IMR-90 (cell line): ENCODE measurements at regions not wholly inside any gene's neighbourhood (a gene's known extent, or its start where the extent isn't known, plus 50 kb on each side); places are given as distances from the start of the nearest gene placed in this dataset.

Experiments
- ATAC-seq: fragments of 200-7000 bp; cut with Tn5 transposase; 2 replicates; pipeline ENCODE4 v1.9.1; 2020; ENCODE audit warnings: low read depth, mild to moderate bottlenecking, moderate library complexity
- BruUV-seq: library from RNA; stranded (reverse); fragments of 400-500 nt; replicated peaks from 2 replicates; lab custom pipeline; 2021; lab: Mats Ljungman, UMichigan
- CTCF ChIA-PET: fragments of 300-600 bp; formaldehyde crosslinking; extraction: SDS; loops from one replicate; lab custom pipeline; 2021; ENCODE audit warnings: antibody characterized with exemption; lab: Yijun Ruan, JAX
- POLR2A ChIA-PET: fragments of 300-600 bp; sonication (Branson Sonifier 250); formaldehyde crosslinking; loops from one replicate; lab custom pipeline; 2022; ENCODE audit warnings: antibody characterized with exemption; ENCODE audit not compliant: unreplicated experiment; lab: Charles Lee
- DNase-seq: peaks from one replicate; pipeline ENCODE4 v3.0.0; 2013
- H2AFZ ChIP-seq: replicated peaks from 2 replicates; pipeline ENCODE3; 2013; ENCODE audit warnings: low read length, mild to moderate bottlenecking; ENCODE audit not compliant: poor library complexity
- H2AK5ac ChIP-seq: 2 replicates; pipeline ENCODE4 v1.6.1; 2013; ENCODE audit warnings: low read depth, low read length, inconsistent platforms
- H2AK9ac ChIP-seq: replicated peaks from 2 replicates; pipeline ENCODE3; 2013; ENCODE audit warnings: mild to moderate bottlenecking, low read depth, low read length, moderate library complexity; ENCODE audit not compliant: poor library complexity
- H2BK120ac ChIP-seq: 2 replicates; pipeline ENCODE4 v1.6.1; 2013; ENCODE audit warnings: low read depth, low read length, inconsistent platforms
- H2BK15ac ChIP-seq: 3 replicates; pipeline ENCODE4 v1.6.1; 2013; ENCODE audit warnings: low read depth, low read length, inconsistent platforms
- H2BK20ac ChIP-seq: 2 replicates; pipeline ENCODE4 v1.6.1; 2013; ENCODE audit warnings: low read depth, mild to moderate bottlenecking, inconsistent platforms, low read length, moderate library complexity
- H2BK5ac ChIP-seq: 2 replicates; pipeline ENCODE4 v1.6.1; 2013; ENCODE audit warnings: mild to moderate bottlenecking, low read depth, low read length, inconsistent platforms; ENCODE audit not compliant: poor library complexity, severe bottlenecking
- H3K14ac ChIP-seq: replicated peaks from 2 replicates; pipeline ENCODE4 v1.6.1; 2013; ENCODE audit warnings: low read depth, low read length, inconsistent platforms
- H3K18ac ChIP-seq: 2 replicates; pipeline ENCODE4 v1.6.1; 2013; ENCODE audit warnings: low read depth, low read length, control low read depth
- H3K23ac ChIP-seq: 2 replicates; pipeline ENCODE4 v1.6.1; 2013; ENCODE audit warnings: low read depth, low read length, inconsistent platforms
- H3K27ac ChIP-seq: 2 replicates; pipeline ENCODE4 v1.5.1; 2013; ENCODE audit warnings: mild to moderate bottlenecking, control low read depth, low read length; ENCODE audit not compliant: insufficient read depth
- H3K27me3 ChIP-seq: 2 replicates; pipeline ENCODE4 v1.6.1; 2013; ENCODE audit warnings: low read length; ENCODE audit not compliant: control insufficient read depth, insufficient read depth
- H3K36me3 ChIP-seq: 2 replicates; pipeline ENCODE4 v1.6.1; 2013; ENCODE audit warnings: low read length, mixed read lengths; ENCODE audit not compliant: control insufficient read depth, insufficient read depth
- H3K4ac ChIP-seq: 2 replicates; pipeline ENCODE4 v1.6.1; 2013; ENCODE audit warnings: low read depth, low read length, inconsistent platforms
- H3K4me1 ChIP-seq: 2 replicates; pipeline ENCODE4 v1.6.1; 2013; ENCODE audit warnings: low read length, mixed read lengths; ENCODE audit not compliant: control insufficient read depth, insufficient read depth
- H3K4me2 ChIP-seq: 2 replicates; pipeline ENCODE4 v1.6.1; 2013; ENCODE audit warnings: low read depth, mild to moderate bottlenecking, control low read depth, low read length, moderate library complexity
- H3K4me3 ChIP-seq: 2 replicates; pipeline ENCODE4 v1.5.1; 2013; ENCODE audit warnings: low read depth, mild to moderate bottlenecking, control low read depth, low read length, moderate library complexity; ENCODE audit not compliant: insufficient read depth
- H3K56ac ChIP-seq: 2 replicates; pipeline ENCODE4 v1.6.1; 2013; ENCODE audit warnings: low read length, inconsistent platforms; ENCODE audit not compliant: insufficient read depth; ENCODE audit errors: extremely low read depth
- H3K79me1 ChIP-seq, 2 experiments: 2 replicates each; pipeline ENCODE4 v1.6.1; 2013; ENCODE audit warnings: low read length in 2 of 2, inconsistent platforms in 1 of 2, low read depth in 1 of 2
- H3K9ac ChIP-seq: 2 replicates; pipeline ENCODE4 v1.6.1; 2013; ENCODE audit warnings: low read depth, low read length, control low read depth
- H3K9me1 ChIP-seq: 2 replicates; pipeline ENCODE4 v1.6.1; 2013; ENCODE audit warnings: low read length, inconsistent platforms; ENCODE audit not compliant: insufficient read depth
- H3K9me3 ChIP-seq: 2 replicates; pipeline ENCODE4 v1.6.1; 2013; ENCODE audit warnings: low read length; ENCODE audit not compliant: control insufficient read depth, insufficient read depth
- H4K20me1 ChIP-seq: 2 replicates; pipeline ENCODE4 v1.6.1; 2013; ENCODE audit warnings: low read length, inconsistent platforms; ENCODE audit not compliant: insufficient read depth
- H4K5ac ChIP-seq: 2 replicates; pipeline ENCODE4 v1.6.1; 2013; ENCODE audit warnings: mild to moderate bottlenecking, low read depth, low read length, control low read depth
- H4K8ac ChIP-seq, 2 experiments: 2 replicates each; pipeline ENCODE4 v1.6.1; 2013; ENCODE audit warnings: low read depth in 2 of 2, low read length in 2 of 2, control low read depth in 1 of 2, inconsistent platforms in 1 of 2
- H4K91ac ChIP-seq: 2 replicates; pipeline ENCODE4 v1.6.1; 2013; ENCODE audit warnings: low read depth, low read length, inconsistent platforms; ENCODE audit not compliant: insufficient read depth
- BHLHE40 ChIP-seq: fragments of 150-350 bp; IDR thresholded peaks from 2 replicates; pipeline ENCODE4 v1.6.1; 2016; ENCODE audit warnings: mild to moderate bottlenecking, low read depth, low read length
- CEBPB ChIP-seq: IDR thresholded peaks from 2 replicates; pipeline ENCODE4 v1.6.1; 2012; ENCODE audit warnings: low read depth, low read length, improper control_type of control experiment
- CHD1 ChIP-seq: IDR thresholded peaks from 2 replicates; pipeline ENCODE4 v1.6.1; 2012; ENCODE audit warnings: low read depth, low read length, improper control_type of control experiment
- CTCF ChIP-seq: conservative IDR thresholded peaks from 2 replicates; pipeline ENCODE4 v1.5.1; 2012; ENCODE audit warnings: mild to moderate bottlenecking, low read depth, low read length, improper control_type of control experiment
- FOS ChIP-seq: fragments of 150-350 bp; IDR thresholded peaks from 2 replicates; pipeline ENCODE4 v1.6.1; 2016; ENCODE audit warnings: low read depth, low read length
- MAFK ChIP-seq: IDR thresholded peaks from 2 replicates; pipeline ENCODE4 v1.6.1; 2012; ENCODE audit warnings: low read depth, low read length, improper control_type of control experiment
- MAZ ChIP-seq: IDR thresholded peaks from 2 replicates; pipeline ENCODE4 v1.6.1; 2012; ENCODE audit warnings: low read depth, mild to moderate bottlenecking, low read length, improper control_type of control experiment, moderate library complexity, borderline replicate concordance
- MXI1 ChIP-seq: IDR thresholded peaks from 2 replicates; pipeline ENCODE4 v1.6.1; 2012; ENCODE audit warnings: low read depth, mild to moderate bottlenecking, low read length, moderate library complexity, borderline replicate concordance
- NFE2L2 ChIP-seq: fragments of 150-350 bp; IDR thresholded peaks from 2 replicates; pipeline ENCODE4 v1.6.1; 2016; ENCODE audit warnings: low read depth, mild to moderate bottlenecking, low read length
- POLR2A ChIP-seq: IDR thresholded peaks from 2 replicates; pipeline ENCODE4 v1.6.1; 2012; ENCODE audit warnings: mild to moderate bottlenecking, low read depth, low read length
- RAD21 ChIP-seq: IDR thresholded peaks from 2 replicates; pipeline ENCODE4 v1.6.1; 2012; ENCODE audit warnings: low read length, improper control_type of control experiment
- RCOR1 ChIP-seq: IDR thresholded peaks from 2 replicates; pipeline ENCODE4 v1.6.1; 2012; ENCODE audit warnings: mild to moderate bottlenecking, low read length, improper control_type of control experiment; ENCODE audit not compliant: insufficient replicate concordance
- RFX5 ChIP-seq: IDR thresholded peaks from 2 replicates; pipeline ENCODE4 v1.8.0; 2012; ENCODE audit warnings: low read depth, mild to moderate bottlenecking, low read length, moderate library complexity
- SMC3 ChIP-seq: fragments of 150-350 bp; IDR thresholded peaks from 2 replicates; pipeline ENCODE4 v1.6.1; 2016; ENCODE audit warnings: low read depth, mild to moderate bottlenecking, antibody characterized with exemption, low read length, moderate library complexity
- WGBS, 2 experiments: methylation state at CpG; one replicate each; pipeline versions ENCODE4 v1.1.5 to v1.1.7; 2013; ENCODE audit warnings: missing lambda C conversion rate in 2 of 2; ENCODE audit not compliant: insufficient read length in 1 of 2; ENCODE audit errors: extremely low coverage in 2 of 2; 5-methylcytosine and 5-hydroxymethylcytosine counted together
- dilution Hi-C: fragments of 300-500 bp; cut with HindIII; formaldehyde crosslinking; loops from one replicate; pipeline ENCODE4 v1.14.3; 2018; ENCODE audit warnings: low sequenced_read_pairs; ENCODE audit not compliant: unreplicated experiment
- in situ Hi-C: fragments of 300-500 bp; cut with MboI; formaldehyde crosslinking; loops from 3 replicates; pipeline ENCODE4 v1.14.3; 2019; ENCODE audit warnings: low sequenced_read_pairs, inconsistent platforms, mixed read lengths
- intact Hi-C: fragments of 100-400 bp; cut with micrococcal nuclease; formaldehyde crosslinking; loops from 2 replicates; pipeline ENCODE4 v1.10.0; 2022
- TF ChIP-seq, protein P1 (sequence below): fragments of 150-350 bp; IDR thresholded peaks from 2 replicates; pipeline ENCODE4 v1.6.1; 2017; ENCODE audit warnings: mild to moderate bottlenecking, antibody characterized with exemption, low read length, low read depth
- TF ChIP-seq, protein P2 (sequence below): fragments of 150-350 bp; IDR thresholded peaks from 2 replicates; pipeline ENCODE4 v1.6.1; 2016; ENCODE audit warnings: low read depth, mild to moderate bottlenecking, low read length, moderate library complexity, borderline replicate concordance

- H3K23ac ChIP-seq, result no peak overlapping the region
- H3K36me3 ChIP-seq, result no peaks in the 10 kb centered on the region
- H4K5ac ChIP-seq, result no peak overlapping the region
- TF ChIP-seq, protein P1, sequence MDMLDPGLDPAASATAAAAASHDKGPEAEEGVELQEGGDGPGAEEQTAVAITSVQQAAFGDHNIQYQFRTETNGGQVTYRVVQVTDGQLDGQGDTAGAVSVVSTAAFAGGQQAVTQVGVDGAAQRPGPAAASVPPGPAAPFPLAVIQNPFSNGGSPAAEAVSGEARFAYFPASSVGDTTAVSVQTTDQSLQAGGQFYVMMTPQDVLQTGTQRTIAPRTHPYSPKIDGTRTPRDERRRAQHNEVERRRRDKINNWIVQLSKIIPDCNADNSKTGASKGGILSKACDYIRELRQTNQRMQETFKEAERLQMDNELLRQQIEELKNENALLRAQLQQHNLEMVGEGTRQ, result no peak
- no peak for TF ChIP-seq NFE2L2
- TF ChIP-seq BHLHE40, result no peak
- no peak for TF ChIP-seq MAZ
- no peak for TF ChIP-seq MXI1
- no peak for TF ChIP-seq RAD21
- no peak for TF ChIP-seq RFX5
- TF ChIP-seq POLR2A, result no peak
- no peak for TF ChIP-seq MAFK
- TF ChIP-seq RCOR1, result no peak
- no peak for TF ChIP-seq FOS
- TF ChIP-seq SMC3, result no peak
- TF ChIP-seq CEBPB, result no peak
- no peak for TF ChIP-seq CHD1
- TF ChIP-seq, protein P2, sequence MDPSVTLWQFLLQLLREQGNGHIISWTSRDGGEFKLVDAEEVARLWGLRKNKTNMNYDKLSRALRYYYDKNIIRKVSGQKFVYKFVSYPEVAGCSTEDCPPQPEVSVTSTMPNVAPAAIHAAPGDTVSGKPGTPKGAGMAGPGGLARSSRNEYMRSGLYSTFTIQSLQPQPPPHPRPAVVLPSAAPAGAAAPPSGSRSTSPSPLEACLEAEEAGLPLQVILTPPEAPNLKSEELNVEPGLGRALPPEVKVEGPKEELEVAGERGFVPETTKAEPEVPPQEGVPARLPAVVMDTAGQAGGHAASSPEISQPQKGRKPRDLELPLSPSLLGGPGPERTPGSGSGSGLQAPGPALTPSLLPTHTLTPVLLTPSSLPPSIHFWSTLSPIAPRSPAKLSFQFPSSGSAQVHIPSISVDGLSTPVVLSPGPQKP, result no peak
- no peak for TF ChIP-seq CTCF
- H3K4me1 ChIP-seq, result no peaks in the 10 kb centered on the region; the same call in 1 of the 2 replicates
- H3K79me1 ChIP-seq, result no peaks in the 10 kb centered on the region
- in situ Hi-C loops (no loop called here), intact Hi-C loops (no loop called here), dilution Hi-C loops (no loop called here)
- DNase-seq, result no peak
- no peak for ATAC-seq
- H3K9me3 ChIP-seq, result no peaks in the 10 kb centered on the region
- no CpG with 5 or more reads among the region's 2 CpGs for WGBS, 2 experiments
- H3K4me3 ChIP-seq, result no peak overlapping the region
- no peak overlapping the region for H2BK5ac ChIP-seq
- H2AK9ac ChIP-seq, result no peak overlapping the region
- H3K14ac ChIP-seq, result no peak overlapping the region
- no peak overlapping the region for H3K4me2 ChIP-seq
- no peaks in the 10 kb centered on the region for H4K20me1 ChIP-seq
- no peak overlapping the region for H3K4ac ChIP-seq
- H2BK120ac ChIP-seq, result no peak overlapping the region
- H2AK5ac ChIP-seq, result no peak overlapping the region
- no peak overlapping the region for H4K8ac ChIP-seq
- no peak overlapping the region for H3K56ac ChIP-seq
- CTCF ChIA-PET, result no interaction called here
- H2BK15ac ChIP-seq, result no peak overlapping the region
- H3K18ac ChIP-seq, result no peak overlapping the region
- no peaks in the 10 kb centered on the region for H3K9me1 ChIP-seq
- POLR2A ChIA-PET, result no interaction called here
- no peak overlapping the region for H2BK20ac ChIP-seq
- no peaks in the 10 kb centered on the region for H3K27me3 ChIP-seq
- no peak overlapping the region for H3K27ac ChIP-seq
- H3K9ac ChIP-seq, result no peak overlapping the region
- no peak overlapping the region for H4K91ac ChIP-seq
- H2AFZ ChIP-seq, result no peak overlapping the region
- BruUV-seq, result no TSS peak
Observed at GRCh38 chr4:28269426-28269825, 1408.8 kb downstream of the STIM2 start.
